Right lobe of liver (tissue), 6 donors: ENCODE measurements at regions not wholly inside any gene's neighbourhood (a gene's known extent, or its start where the extent isn't known, plus 50 kb on each side); places are given as distances from the start of the nearest gene placed in this dataset.

Experiments used
- ATAC-seq, 4 donors: fragments of 200-7000 bp; cut with Tn5 transposase; one replicate each; pipeline ENCODE4 v1.9.1; 2020; ENCODE audit warnings: mild to moderate bottlenecking in 4 of 4, moderate library complexity in 4 of 4
- DNase-seq, 3 donors: peaks; one replicate each; pipeline ENCODE4 v3.0.0-alpha.2; 2020
- H3K27ac ChIP-seq, 3 donors: fragments of 200-600 bp; one replicate each; pipeline ENCODE4 v1.8.0; 2022
- H3K27me3 ChIP-seq, 2 donors: fragments of 200-600 bp; one replicate each; pipeline ENCODE4 v1.8.0; 2022
- H3K36me3 ChIP-seq, 4 donors: fragments of 200-600 bp; sonication (generic) in 1 of 4; one replicate each; pipeline versions ENCODE4 v1.5.1 to v1.8.0; 2017 to 2022; ENCODE audit warnings: control low read depth in 1 of 4
- H3K4me1 ChIP-seq, 4 donors: fragments of 200-600 bp; sonication (generic) in 1 of 4; one replicate each; pipeline versions ENCODE4 v1.5.1 to v1.8.0; 2017 to 2022; ENCODE audit warnings: control low read depth in 1 of 4
- H3K4me3 ChIP-seq, 3 donors: fragments of 200-600 bp; one replicate each; pipeline ENCODE4 v1.8.0; 2022
- H3K9me3 ChIP-seq, 4 donors: fragments of 200-600 bp; sonication (generic) in 1 of 4; one replicate each; pipeline versions ENCODE4 v1.5.1 to v1.8.0; 2017 to 2022; ENCODE audit warnings: control low read depth in 1 of 4
- CTCF ChIP-seq, 4 donors: fragments of 200-600 bp in 3 of 4; fragments of 450-650 bp in 1 of 4; IDR thresholded peaks; one replicate each; pipeline versions ENCODE4 v1.5.1 to v1.8.0; 2016 to 2022; ENCODE audit warnings: antibody characterized with exemption in 4 of 4, mild to moderate bottlenecking in 2 of 4
- POLR2A ChIP-seq: fragments of 450-650 bp; IDR thresholded peaks from one replicate; pipeline ENCODE4 v1.6.1; 2017; ENCODE audit warnings: antibody characterized with exemption, mild to moderate bottlenecking
- WGBS: methylation state at CpG from one replicate; pipeline ENCODE4 v1.1.6; 2018; ENCODE audit warnings: low coverage, low lambda C conversion rate; ENCODE audit not compliant: insufficient coverage; ENCODE audit errors: missing lambda C conversion rate; 5-methylcytosine and 5-hydroxymethylcytosine counted together
- intact Hi-C, 2 donors: fragments of 100-400 bp; cut with DNase I; formaldehyde crosslinking; loops; one replicate each; pipeline versions ENCODE4 v1.11.2 to v1.14.1; 2022
- donor health status: DM: no; HTN: yes; CAD: no.
- donor health status: DM: no; HTN: no; CAD: no.
- donor health status: DM: no; HTN: no; CAD: no.
- donor health status: DM: no; HTN: yes; CAD: no.
- donor health status: DM: no; HTN: yes; CAD: no.

DNA sequence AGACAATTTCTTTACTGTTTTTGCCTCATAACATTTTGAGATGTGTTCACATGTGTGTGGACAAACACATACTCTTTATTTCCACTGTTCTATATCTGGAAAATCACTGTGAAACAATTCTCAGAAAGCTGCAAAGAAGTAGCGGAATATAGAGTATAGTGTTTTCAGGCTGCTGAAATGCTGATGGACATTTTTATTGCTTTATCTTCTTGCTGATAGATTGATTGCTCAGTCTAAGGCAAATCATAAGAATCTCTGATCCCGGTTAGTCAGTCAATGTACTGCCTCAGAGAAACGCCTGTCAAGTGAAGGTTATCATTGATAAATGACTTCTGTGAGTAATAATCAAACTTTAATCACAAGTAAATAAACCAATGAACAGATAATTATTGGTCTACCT, 364.9 kb upstream of the CTNND2 start:
- H3K9me3 ChIP-seq: no peaks in the 10 kb centered on the region
- DNase-seq (no peak), ATAC-seq (no peak)
- H3K27ac ChIP-seq: no peak overlapping the region
- intact Hi-C loops: no loop called here
- no peaks in the 10 kb centered on the region for H3K27me3 ChIP-seq
- no peaks in the 10 kb centered on the region for H3K36me3 ChIP-seq
- WGBS: 42% methylated on average over 3 of the region's 3 CpGs
- no peaks in the 10 kb centered on the region for H3K4me1 ChIP-seq
- TF ChIP-seq CTCF (IDR thresholded peaks at IDR 0.05) (no peak), POLR2A (no peak)
- H3K4me3 ChIP-seq: no peak overlapping the region

- WGBS: 55% methylated on average over 2 of the region's 2 CpGs
- Histone ChIP-seq H3K27me3 (no peaks in the 10 kb centered on the region), H3K9me3 (no peaks in the 10 kb centered on the region), H3K36me3 (no peaks in the 10 kb centered on the region), H3K27ac (no peak overlapping the region), H3K4me3 (no peak overlapping the region), H3K4me1 (no peaks in the 10 kb centered on the region)
- TF ChIP-seq POLR2A (no peak), CTCF (IDR thresholded peaks at IDR 0.05) (no peak)
- no peak for DNase-seq
- intact Hi-C loops: no loop called here
- no peak for ATAC-seq
Observed at GRCh38 chr5:12258549-12258948, 354.3 kb upstream of the CTNND2 start.

DNA sequence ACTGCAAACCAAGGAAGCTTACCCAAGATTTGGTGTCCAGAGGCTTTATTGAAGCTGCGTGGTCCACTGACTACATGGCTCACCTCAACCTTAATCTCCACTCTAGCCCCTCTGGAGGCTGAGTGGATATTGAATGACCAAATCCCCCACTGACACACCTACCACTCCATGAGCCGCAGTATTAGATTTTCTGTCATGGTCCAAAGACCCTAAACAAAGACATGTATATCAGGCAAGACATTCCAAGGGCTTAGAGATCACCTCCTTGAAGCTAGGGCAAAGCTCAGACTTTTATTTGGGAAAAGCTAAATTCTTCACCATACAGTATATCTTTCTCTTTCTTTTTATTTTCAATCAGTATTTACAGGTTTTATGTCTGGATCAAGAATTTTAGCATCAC, 346.2 kb upstream of the CTNND2 start:
- no peaks in the 10 kb centered on the region for H3K4me1 ChIP-seq
- ATAC-seq: no peak
- H3K36me3 ChIP-seq: peaks cover 0 to 2% (median 0%) of the 10 kb centered on the region in 4 donors
- TF ChIP-seq POLR2A (no peak), CTCF (IDR thresholded peaks at IDR 0.05) (no peak)
- WGBS: 68% methylated on average over 2 of the region's 2 CpGs
- intact Hi-C loops: no loop called here
- no peak overlapping the region for H3K4me3 ChIP-seq
- H3K9me3 ChIP-seq: peaks cover 0 to 3% (median 0%) of the 10 kb centered on the region in 4 donors
- no peak overlapping the region for H3K27ac ChIP-seq
- DNase-seq: no peak
- H3K27me3 ChIP-seq: no peaks in the 10 kb centered on the region

DNA sequence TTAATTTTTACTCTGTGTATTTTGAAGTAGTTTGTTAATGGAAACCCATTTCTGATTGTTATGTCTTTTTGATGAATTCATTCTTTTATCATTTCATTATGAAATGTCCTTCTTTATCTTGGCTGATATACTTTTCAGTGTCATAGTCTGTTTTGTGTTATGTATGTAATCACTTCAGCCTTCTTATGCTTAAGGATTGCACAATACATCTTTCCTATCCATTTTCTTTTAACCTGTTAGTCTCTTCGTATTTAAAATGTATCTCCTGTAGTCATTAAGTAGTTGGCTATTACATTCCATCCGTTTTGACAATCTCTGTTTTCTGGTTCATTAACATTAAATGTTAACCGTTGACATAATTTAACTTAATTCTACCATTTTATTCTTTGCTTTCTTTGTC, 344.6 kb upstream of the CTNND2 start:
- DNase-seq: no peak
- 34% methylated on average over 3 of the region's 3 CpGs for WGBS
- no peak overlapping the region for H3K4me3 ChIP-seq
- H3K27ac ChIP-seq: no peak overlapping the region
- H3K9me3 ChIP-seq: peaks cover 0 to 3% (median 0%) of the 10 kb centered on the region in 4 donors
- no peaks in the 10 kb centered on the region for H3K27me3 ChIP-seq
- no peaks in the 10 kb centered on the region for H3K4me1 ChIP-seq
- intact Hi-C loops: no loop called here
- ATAC-seq: no peak
- TF ChIP-seq POLR2A (no peak), CTCF (IDR thresholded peaks at IDR 0.05) (no peak)
- peaks cover 0 to 2% (median 0%) of the 10 kb centered on the region in 4 donors for H3K36me3 ChIP-seq

DNA sequence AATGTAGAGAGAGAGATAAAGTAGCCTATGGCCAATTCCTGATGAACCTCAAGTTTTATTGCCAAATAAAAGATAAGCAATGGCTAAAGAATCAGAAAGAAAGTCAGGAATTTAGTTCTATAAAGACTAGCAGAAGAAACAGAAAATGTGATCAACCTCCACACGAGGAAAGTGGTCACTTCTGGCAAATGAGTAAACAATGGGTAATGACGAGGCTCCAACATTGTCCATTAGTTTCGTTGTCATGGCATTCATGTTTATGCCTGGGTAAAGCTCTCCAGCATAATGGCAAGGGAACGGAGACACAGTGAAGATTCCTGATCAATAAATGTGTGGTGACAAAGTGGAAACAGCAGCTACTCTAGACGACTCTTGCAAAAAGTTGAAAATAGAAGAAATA, 341.8 kb upstream of the CTNND2 start:
- H3K4me1 ChIP-seq: no peaks in the 10 kb centered on the region
- no peak overlapping the region for H3K4me3 ChIP-seq
- ATAC-seq (no peak), DNase-seq (no peak)
- TF ChIP-seq CTCF (IDR thresholded peaks at IDR 0.05): no peak
- TF ChIP-seq POLR2A: no peak
- H3K9me3 ChIP-seq: peaks cover 0 to 3% (median 0%) of the 10 kb centered on the region in 4 donors
- no peaks in the 10 kb centered on the region for H3K36me3 ChIP-seq
- no peaks in the 10 kb centered on the region for H3K27me3 ChIP-seq
- whole genome bisulfite sequencing: 38% methylated on average over 5 of the region's 5 CpGs
- intact Hi-C loops: no loop called here
- H3K27ac ChIP-seq: no peak overlapping the region
